ENCODE measurements at regions not wholly inside any gene's neighbourhood (a gene's known extent, or its start where the extent isn't known, plus 50 kb on each side); places are given as distances from the start of the nearest gene placed in this dataset.
"Not testable (repeated sequence)": the region's sequence is repeated elsewhere in the genome, so short reads cannot be mapped to it uniquely, and the experiment has no call there.

GRCh38 chr1:215030581-215030980, 52.0 kb upstream of the KCNK2 start:
- TF ChIP-seq CTCF, POLR2A (IDR thresholded peaks at IDR 0.05): not testable (repeated sequence)
